IMR-90 (cell line): ENCODE measurements at regions not wholly inside any gene's neighbourhood (a gene's known extent, or its start where the extent isn't known, plus 50 kb on each side); places are given as distances from the start of the nearest gene placed in this dataset.

Experiments
- ATAC-seq: fragments of 200-7000 bp; cut with Tn5 transposase; 2 replicates; pipeline ENCODE4 v1.9.1; 2020; ENCODE audit warnings: low read depth, mild to moderate bottlenecking, moderate library complexity
- BruUV-seq: library from RNA; stranded (reverse); fragments of 400-500 nt; replicated peaks from 2 replicates; lab custom pipeline; 2021; lab: Mats Ljungman, UMichigan
- CTCF ChIA-PET: fragments of 300-600 bp; formaldehyde crosslinking; extraction: SDS; loops from one replicate; lab custom pipeline; 2021; ENCODE audit warnings: antibody characterized with exemption; lab: Yijun Ruan, JAX
- POLR2A ChIA-PET: fragments of 300-600 bp; sonication (Branson Sonifier 250); formaldehyde crosslinking; loops from one replicate; lab custom pipeline; 2022; ENCODE audit warnings: antibody characterized with exemption; ENCODE audit not compliant: unreplicated experiment; lab: Charles Lee
- DNase-seq: peaks from one replicate; pipeline ENCODE4 v3.0.0; 2013
- H2AFZ ChIP-seq: replicated peaks from 2 replicates; pipeline ENCODE3; 2013; ENCODE audit warnings: low read length, mild to moderate bottlenecking; ENCODE audit not compliant: poor library complexity
- H2AK5ac ChIP-seq: 2 replicates; pipeline ENCODE4 v1.6.1; 2013; ENCODE audit warnings: low read depth, low read length, inconsistent platforms
- H2AK9ac ChIP-seq: replicated peaks from 2 replicates; pipeline ENCODE3; 2013; ENCODE audit warnings: mild to moderate bottlenecking, low read depth, low read length, moderate library complexity; ENCODE audit not compliant: poor library complexity
- H2BK120ac ChIP-seq: 2 replicates; pipeline ENCODE4 v1.6.1; 2013; ENCODE audit warnings: low read depth, low read length, inconsistent platforms
- H2BK15ac ChIP-seq: 3 replicates; pipeline ENCODE4 v1.6.1; 2013; ENCODE audit warnings: low read depth, low read length, inconsistent platforms
- H2BK20ac ChIP-seq: 2 replicates; pipeline ENCODE4 v1.6.1; 2013; ENCODE audit warnings: low read depth, mild to moderate bottlenecking, inconsistent platforms, low read length, moderate library complexity
- H2BK5ac ChIP-seq: 2 replicates; pipeline ENCODE4 v1.6.1; 2013; ENCODE audit warnings: mild to moderate bottlenecking, low read depth, low read length, inconsistent platforms; ENCODE audit not compliant: poor library complexity, severe bottlenecking
- H3K14ac ChIP-seq: replicated peaks from 2 replicates; pipeline ENCODE4 v1.6.1; 2013; ENCODE audit warnings: low read depth, low read length, inconsistent platforms
- H3K18ac ChIP-seq: 2 replicates; pipeline ENCODE4 v1.6.1; 2013; ENCODE audit warnings: low read depth, low read length, control low read depth
- H3K23ac ChIP-seq: 2 replicates; pipeline ENCODE4 v1.6.1; 2013; ENCODE audit warnings: low read depth, low read length, inconsistent platforms
- H3K27ac ChIP-seq: 2 replicates; pipeline ENCODE4 v1.5.1; 2013; ENCODE audit warnings: mild to moderate bottlenecking, control low read depth, low read length; ENCODE audit not compliant: insufficient read depth
- H3K27me3 ChIP-seq: 2 replicates; pipeline ENCODE4 v1.6.1; 2013; ENCODE audit warnings: low read length; ENCODE audit not compliant: control insufficient read depth, insufficient read depth
- H3K36me3 ChIP-seq: 2 replicates; pipeline ENCODE4 v1.6.1; 2013; ENCODE audit warnings: low read length, mixed read lengths; ENCODE audit not compliant: control insufficient read depth, insufficient read depth
- H3K4ac ChIP-seq: 2 replicates; pipeline ENCODE4 v1.6.1; 2013; ENCODE audit warnings: low read depth, low read length, inconsistent platforms
- H3K4me1 ChIP-seq: 2 replicates; pipeline ENCODE4 v1.6.1; 2013; ENCODE audit warnings: low read length, mixed read lengths; ENCODE audit not compliant: control insufficient read depth, insufficient read depth
- H3K4me2 ChIP-seq: 2 replicates; pipeline ENCODE4 v1.6.1; 2013; ENCODE audit warnings: low read depth, mild to moderate bottlenecking, control low read depth, low read length, moderate library complexity
- H3K4me3 ChIP-seq: 2 replicates; pipeline ENCODE4 v1.5.1; 2013; ENCODE audit warnings: low read depth, mild to moderate bottlenecking, control low read depth, low read length, moderate library complexity; ENCODE audit not compliant: insufficient read depth
- H3K56ac ChIP-seq: 2 replicates; pipeline ENCODE4 v1.6.1; 2013; ENCODE audit warnings: low read length, inconsistent platforms; ENCODE audit not compliant: insufficient read depth; ENCODE audit errors: extremely low read depth
- H3K79me1 ChIP-seq, 2 experiments: 2 replicates each; pipeline ENCODE4 v1.6.1; 2013; ENCODE audit warnings: low read length in 2 of 2, inconsistent platforms in 1 of 2, low read depth in 1 of 2
- H3K9ac ChIP-seq: 2 replicates; pipeline ENCODE4 v1.6.1; 2013; ENCODE audit warnings: low read depth, low read length, control low read depth
- H3K9me1 ChIP-seq: 2 replicates; pipeline ENCODE4 v1.6.1; 2013; ENCODE audit warnings: low read length, inconsistent platforms; ENCODE audit not compliant: insufficient read depth
- H3K9me3 ChIP-seq: 2 replicates; pipeline ENCODE4 v1.6.1; 2013; ENCODE audit warnings: low read length; ENCODE audit not compliant: control insufficient read depth, insufficient read depth
- H4K20me1 ChIP-seq: 2 replicates; pipeline ENCODE4 v1.6.1; 2013; ENCODE audit warnings: low read length, inconsistent platforms; ENCODE audit not compliant: insufficient read depth
- H4K5ac ChIP-seq: 2 replicates; pipeline ENCODE4 v1.6.1; 2013; ENCODE audit warnings: mild to moderate bottlenecking, low read depth, low read length, control low read depth
- H4K8ac ChIP-seq, 2 experiments: 2 replicates each; pipeline ENCODE4 v1.6.1; 2013; ENCODE audit warnings: low read depth in 2 of 2, low read length in 2 of 2, control low read depth in 1 of 2, inconsistent platforms in 1 of 2
- H4K91ac ChIP-seq: 2 replicates; pipeline ENCODE4 v1.6.1; 2013; ENCODE audit warnings: low read depth, low read length, inconsistent platforms; ENCODE audit not compliant: insufficient read depth
- BHLHE40 ChIP-seq: fragments of 150-350 bp; IDR thresholded peaks from 2 replicates; pipeline ENCODE4 v1.6.1; 2016; ENCODE audit warnings: mild to moderate bottlenecking, low read depth, low read length
- CEBPB ChIP-seq: IDR thresholded peaks from 2 replicates; pipeline ENCODE4 v1.6.1; 2012; ENCODE audit warnings: low read depth, low read length, improper control_type of control experiment
- CHD1 ChIP-seq: IDR thresholded peaks from 2 replicates; pipeline ENCODE4 v1.6.1; 2012; ENCODE audit warnings: low read depth, low read length, improper control_type of control experiment
- CTCF ChIP-seq: conservative IDR thresholded peaks from 2 replicates; pipeline ENCODE4 v1.5.1; 2012; ENCODE audit warnings: mild to moderate bottlenecking, low read depth, low read length, improper control_type of control experiment
- FOS ChIP-seq: fragments of 150-350 bp; IDR thresholded peaks from 2 replicates; pipeline ENCODE4 v1.6.1; 2016; ENCODE audit warnings: low read depth, low read length
- MAFK ChIP-seq: IDR thresholded peaks from 2 replicates; pipeline ENCODE4 v1.6.1; 2012; ENCODE audit warnings: low read depth, low read length, improper control_type of control experiment
- MAZ ChIP-seq: IDR thresholded peaks from 2 replicates; pipeline ENCODE4 v1.6.1; 2012; ENCODE audit warnings: low read depth, mild to moderate bottlenecking, low read length, improper control_type of control experiment, moderate library complexity, borderline replicate concordance
- MXI1 ChIP-seq: IDR thresholded peaks from 2 replicates; pipeline ENCODE4 v1.6.1; 2012; ENCODE audit warnings: low read depth, mild to moderate bottlenecking, low read length, moderate library complexity, borderline replicate concordance
- NFE2L2 ChIP-seq: fragments of 150-350 bp; IDR thresholded peaks from 2 replicates; pipeline ENCODE4 v1.6.1; 2016; ENCODE audit warnings: low read depth, mild to moderate bottlenecking, low read length
- POLR2A ChIP-seq: IDR thresholded peaks from 2 replicates; pipeline ENCODE4 v1.6.1; 2012; ENCODE audit warnings: mild to moderate bottlenecking, low read depth, low read length
- RAD21 ChIP-seq: IDR thresholded peaks from 2 replicates; pipeline ENCODE4 v1.6.1; 2012; ENCODE audit warnings: low read length, improper control_type of control experiment
- RCOR1 ChIP-seq: IDR thresholded peaks from 2 replicates; pipeline ENCODE4 v1.6.1; 2012; ENCODE audit warnings: mild to moderate bottlenecking, low read length, improper control_type of control experiment; ENCODE audit not compliant: insufficient replicate concordance
- RFX5 ChIP-seq: IDR thresholded peaks from 2 replicates; pipeline ENCODE4 v1.8.0; 2012; ENCODE audit warnings: low read depth, mild to moderate bottlenecking, low read length, moderate library complexity
- SMC3 ChIP-seq: fragments of 150-350 bp; IDR thresholded peaks from 2 replicates; pipeline ENCODE4 v1.6.1; 2016; ENCODE audit warnings: low read depth, mild to moderate bottlenecking, antibody characterized with exemption, low read length, moderate library complexity
- USF2 ChIP-seq: fragments of 150-350 bp; IDR thresholded peaks from 2 replicates; pipeline ENCODE4 v1.6.1; 2017; ENCODE audit warnings: mild to moderate bottlenecking, antibody characterized with exemption, low read length, low read depth
- WGBS, 2 experiments: methylation state at CpG; one replicate each; pipeline versions ENCODE4 v1.1.5 to v1.1.7; 2013; ENCODE audit warnings: missing lambda C conversion rate in 2 of 2; ENCODE audit not compliant: insufficient read length in 1 of 2; ENCODE audit errors: extremely low coverage in 2 of 2; 5-methylcytosine and 5-hydroxymethylcytosine counted together
- dilution Hi-C: fragments of 300-500 bp; cut with HindIII; formaldehyde crosslinking; loops from one replicate; pipeline ENCODE4 v1.14.3; 2018; ENCODE audit warnings: low sequenced_read_pairs; ENCODE audit not compliant: unreplicated experiment
- in situ Hi-C: fragments of 300-500 bp; cut with MboI; formaldehyde crosslinking; loops from 3 replicates; pipeline ENCODE4 v1.14.3; 2019; ENCODE audit warnings: low sequenced_read_pairs, inconsistent platforms, mixed read lengths
- intact Hi-C: fragments of 100-400 bp; cut with micrococcal nuclease; formaldehyde crosslinking; loops from 2 replicates; pipeline ENCODE4 v1.10.0; 2022
- TF ChIP-seq, protein P1 (sequence below): fragments of 150-350 bp; IDR thresholded peaks from 2 replicates; pipeline ENCODE4 v1.6.1; 2016; ENCODE audit warnings: low read depth, mild to moderate bottlenecking, low read length, moderate library complexity, borderline replicate concordance

DNA sequence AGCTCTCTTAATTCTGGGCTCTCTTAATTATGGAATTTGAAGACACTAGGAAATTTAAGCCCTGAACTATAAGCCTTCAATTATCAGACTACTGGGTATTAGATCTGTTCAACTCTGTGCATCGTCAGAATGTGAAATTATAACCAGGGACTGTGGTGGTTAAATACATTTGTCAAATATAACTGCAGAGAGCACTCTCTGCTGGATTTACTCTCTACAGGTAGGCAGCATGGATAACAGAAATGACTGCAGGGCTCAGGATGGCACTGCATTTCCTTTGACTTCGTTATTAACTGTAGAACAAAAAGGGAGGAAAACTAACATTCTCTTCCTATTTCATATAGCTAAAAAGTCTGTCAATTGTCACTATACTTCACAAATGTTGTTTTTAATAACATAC, 310.1 kb upstream of the RASGEF1B start:
- no peaks in the 10 kb centered on the region for H3K4me1 ChIP-seq
- H3K18ac ChIP-seq, result no peak overlapping the region
- dilution Hi-C loops (no loop called here), in situ Hi-C loops (no loop called here), intact Hi-C loops (no loop called here)
- H3K4me3 ChIP-seq, result no peak overlapping the region
- no peaks in the 10 kb centered on the region for H3K9me3 ChIP-seq
- H4K8ac ChIP-seq, result no peak overlapping the region
- POLR2A ChIA-PET, result no interaction called here
- no peaks in the 10 kb centered on the region for H3K27me3 ChIP-seq
- no peak overlapping the region for H3K56ac ChIP-seq
- no peak overlapping the region for H3K4me2 ChIP-seq
- no peak overlapping the region for H3K23ac ChIP-seq
- TF ChIP-seq CEBPB (no peak), SMC3 (no peak), BHLHE40 (no peak), USF2 (no peak), MAZ (no peak), RCOR1 (no peak), RAD21 (no peak), CTCF (no peak), MXI1 (no peak), RFX5 (no peak), FOS (no peak), NFE2L2 (no peak), MAFK (no peak), POLR2A (no peak), CHD1 (no peak)
- TF ChIP-seq, protein P1, sequence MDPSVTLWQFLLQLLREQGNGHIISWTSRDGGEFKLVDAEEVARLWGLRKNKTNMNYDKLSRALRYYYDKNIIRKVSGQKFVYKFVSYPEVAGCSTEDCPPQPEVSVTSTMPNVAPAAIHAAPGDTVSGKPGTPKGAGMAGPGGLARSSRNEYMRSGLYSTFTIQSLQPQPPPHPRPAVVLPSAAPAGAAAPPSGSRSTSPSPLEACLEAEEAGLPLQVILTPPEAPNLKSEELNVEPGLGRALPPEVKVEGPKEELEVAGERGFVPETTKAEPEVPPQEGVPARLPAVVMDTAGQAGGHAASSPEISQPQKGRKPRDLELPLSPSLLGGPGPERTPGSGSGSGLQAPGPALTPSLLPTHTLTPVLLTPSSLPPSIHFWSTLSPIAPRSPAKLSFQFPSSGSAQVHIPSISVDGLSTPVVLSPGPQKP, result no peak
- no peak overlapping the region for H2AFZ ChIP-seq
- no peaks in the 10 kb centered on the region for H3K9me1 ChIP-seq
- H2BK5ac ChIP-seq, result no peak overlapping the region
- no peak overlapping the region for H2BK20ac ChIP-seq
- H4K5ac ChIP-seq, result no peak overlapping the region
- no peaks in the 10 kb centered on the region for H3K79me1 ChIP-seq
- DNase-seq, result no peak
- CTCF ChIA-PET, result no interaction called here
- H4K91ac ChIP-seq, result no peak overlapping the region
- BruUV-seq, result no TSS peak
- no peaks in the 10 kb centered on the region for H4K20me1 ChIP-seq
- H3K9ac ChIP-seq, result no peak overlapping the region
- ATAC-seq, result no peak
- H3K14ac ChIP-seq, result no peak overlapping the region
- H2AK5ac ChIP-seq, result no peak overlapping the region
- H3K4ac ChIP-seq, result no peak overlapping the region
- H2AK9ac ChIP-seq, result no peak overlapping the region
- no peaks in the 10 kb centered on the region for H3K36me3 ChIP-seq
- WGBS, 2 experiments, result no CpG with 5 or more reads among the region's 2 CpGs
- H2BK15ac ChIP-seq, result no peak overlapping the region
- no peak overlapping the region for H3K27ac ChIP-seq
- H2BK120ac ChIP-seq, result no peak overlapping the region
